Activated naive CD8-positive, alpha-beta T cell (primary cell): ENCODE measurements at regions not wholly inside any gene's neighbourhood (a gene's known extent, or its start where the extent isn't known, plus 50 kb on each side); places are given as distances from the start of the nearest gene placed in this dataset.
"Not testable (repeated sequence)": the region's sequence is repeated elsewhere in the genome, so short reads cannot be mapped to it uniquely, and the experiment has no call there.

Experiments
- H3K27ac Mint-ChIP-seq: one replicate; pipeline ENCODE4 v1.8.0; 2021; ENCODE audit warnings: mixed read lengths
- H3K27me3 Mint-ChIP-seq: one replicate; pipeline ENCODE4 v1.8.0; 2021; ENCODE audit warnings: mixed read lengths
- H3K36me3 Mint-ChIP-seq: one replicate; pipeline ENCODE4 v1.8.0; 2021; ENCODE audit warnings: mixed read lengths
- H3K4me1 Mint-ChIP-seq: one replicate; pipeline ENCODE4 v1.8.0; 2021; ENCODE audit warnings: low read depth, mixed read lengths
- H3K4me3 Mint-ChIP-seq: one replicate; pipeline ENCODE4 v1.8.0; 2021; ENCODE audit warnings: mild to moderate bottlenecking, mixed read lengths
- H3K9me3 Mint-ChIP-seq: one replicate; pipeline ENCODE4 v1.8.0; 2021; ENCODE audit warnings: low read depth, mixed read lengths

- H3K36me3 Mint-ChIP-seq: no peaks in the 10 kb centered on the region
- no peak overlapping the region for H3K4me3 Mint-ChIP-seq
- H3K4me1 Mint-ChIP-seq: no peaks in the 10 kb centered on the region
- peaks cover 17% of the 10 kb centered on the region for H3K27me3 Mint-ChIP-seq
- no peak overlapping the region for H3K27ac Mint-ChIP-seq
- peaks cover 4% of the 10 kb centered on the region for H3K9me3 Mint-ChIP-seq
These were observed 108.7 kb downstream of the LHX2 start for GRCh38 chr9:124120272-124120671.

GRCh38 chr9:124121725-124122124 is 110.2 kb downstream of the LHX2 start:
- peaks cover 15% of the 10 kb centered on the region for H3K27me3 Mint-ChIP-seq
- H3K36me3 Mint-ChIP-seq: no peaks in the 10 kb centered on the region
- no peaks in the 10 kb centered on the region for H3K4me1 Mint-ChIP-seq
- no peak overlapping the region for H3K4me3 Mint-ChIP-seq
- no peak overlapping the region for H3K27ac Mint-ChIP-seq
- peaks cover 4% of the 10 kb centered on the region for H3K9me3 Mint-ChIP-seq

- Mint-ChIP-seq H3K4me3 (no peak overlapping the region), H3K27me3 (peaks cover 12% of the 10 kb centered on the region), H3K4me1 (no peaks in the 10 kb centered on the region), H3K36me3 (no peaks in the 10 kb centered on the region), H3K9me3 (no peaks in the 10 kb centered on the region), H3K27ac (no peak overlapping the region)
These were observed 110.8 kb downstream of the LHX2 start for GRCh38 chr9:124122321-124122720.

GRCh38 chr9:124122813-124123462 is 111.4 kb downstream of the LHX2 start:
- H3K4me1 Mint-ChIP-seq: no peaks in the 10 kb centered on the region
- no peaks in the 10 kb centered on the region for H3K9me3 Mint-ChIP-seq
- no peak overlapping the region for H3K4me3 Mint-ChIP-seq
- H3K27ac Mint-ChIP-seq: no peak overlapping the region
- H3K27me3 Mint-ChIP-seq: peaks cover 9% of the 10 kb centered on the region
- no peaks in the 10 kb centered on the region for H3K36me3 Mint-ChIP-seq

GRCh38 chr9:124123621-124124020 is 112.1 kb downstream of the LHX2 start:
- not testable (repeated sequence) for H3K36me3 Mint-ChIP-seq, H3K27ac Mint-ChIP-seq, H3K27me3 Mint-ChIP-seq, H3K9me3 Mint-ChIP-seq, H3K4me3 Mint-ChIP-seq, H3K4me1 Mint-ChIP-seq

- H3K27ac Mint-ChIP-seq: no peak overlapping the region
- H3K4me1 Mint-ChIP-seq: no peaks in the 10 kb centered on the region
- H3K4me3 Mint-ChIP-seq: no peak overlapping the region
These were observed 113.4 kb downstream of the LHX2 start for GRCh38 chr9:124124729-124125650.

GRCh38 chr9:124125651-124125977 is 114.0 kb downstream of the LHX2 start:
- Mint-ChIP-seq H3K4me3 (no peak overlapping the region), H3K9me3 (no peaks in the 10 kb centered on the region), H3K36me3 (no peaks in the 10 kb centered on the region), H3K27me3 (peaks cover 5% of the 10 kb centered on the region), H3K4me1 (no peaks in the 10 kb centered on the region), H3K27ac (no peak overlapping the region)

More at GRCh38 chr9:124124729-124125650, 113.4 kb downstream of the LHX2 start:
- Mint-ChIP-seq H3K9me3 (no peaks in the 10 kb centered on the region), H3K27me3 (peaks cover 6% of the 10 kb centered on the region), H3K36me3 (no peaks in the 10 kb centered on the region)

- H3K27ac Mint-ChIP-seq: no peak overlapping the region
- H3K27me3 Mint-ChIP-seq: peaks cover 5% of the 10 kb centered on the region
- H3K4me3 Mint-ChIP-seq: no peak overlapping the region
- no peaks in the 10 kb centered on the region for H3K9me3 Mint-ChIP-seq
- H3K36me3 Mint-ChIP-seq: no peaks in the 10 kb centered on the region
- H3K4me1 Mint-ChIP-seq: no peaks in the 10 kb centered on the region
These were observed 115.4 kb downstream of the LHX2 start for GRCh38 chr9:124126648-124127646.

GRCh38 chr9:124128568-124129166 is 117.1 kb downstream of the LHX2 start:
- Mint-ChIP-seq H3K4me1 (no peaks in the 10 kb centered on the region), H3K4me3 (no peak overlapping the region), H3K27me3 (peaks cover 5% of the 10 kb centered on the region), H3K36me3 (no peaks in the 10 kb centered on the region), H3K27ac (no peak overlapping the region), H3K9me3 (no peaks in the 10 kb centered on the region)

GRCh38 chr9:124130277-124131075 is 118.9 kb downstream of the LHX2 start:
- no peaks in the 10 kb centered on the region for H3K4me1 Mint-ChIP-seq
- H3K27me3 Mint-ChIP-seq: peaks cover 1% of the 10 kb centered on the region
- H3K27ac Mint-ChIP-seq: no peak overlapping the region
- H3K9me3 Mint-ChIP-seq: no peaks in the 10 kb centered on the region
- no peaks in the 10 kb centered on the region for H3K36me3 Mint-ChIP-seq
- H3K4me3 Mint-ChIP-seq: no peak overlapping the region

GRCh38 chr9:124131518-124131917 is 120.0 kb downstream of the LHX2 start:
- H3K9me3 Mint-ChIP-seq, H3K4me1 Mint-ChIP-seq, H3K27ac Mint-ChIP-seq, H3K36me3 Mint-ChIP-seq, H3K27me3 Mint-ChIP-seq, H3K4me3 Mint-ChIP-seq: not testable (repeated sequence)

- H3K27me3 Mint-ChIP-seq: peaks cover 1% of the 10 kb centered on the region
These were observed 121.1 kb downstream of the LHX2 start for GRCh38 chr9:124132671-124133147.

GRCh38 chr9:124133727-124134126 is 122.2 kb downstream of the LHX2 start:
- Mint-ChIP-seq H3K27ac (no peak overlapping the region), H3K36me3 (no peaks in the 10 kb centered on the region), H3K4me3 (no peak overlapping the region), H3K4me1 (no peaks in the 10 kb centered on the region), H3K9me3 (no peaks in the 10 kb centered on the region), H3K27me3 (peaks cover 1% of the 10 kb centered on the region)

More at GRCh38 chr9:124132671-124133147, 121.1 kb downstream of the LHX2 start:
- no peaks in the 10 kb centered on the region for H3K36me3 Mint-ChIP-seq
- H3K4me1 Mint-ChIP-seq: no peaks in the 10 kb centered on the region
- H3K27ac Mint-ChIP-seq: no peak overlapping the region
- H3K4me3 Mint-ChIP-seq: no peak overlapping the region
- no peaks in the 10 kb centered on the region for H3K9me3 Mint-ChIP-seq

- H3K27ac Mint-ChIP-seq: no peak overlapping the region
- no peak overlapping the region for H3K4me3 Mint-ChIP-seq
- H3K9me3 Mint-ChIP-seq: no peaks in the 10 kb centered on the region
- no peaks in the 10 kb centered on the region for H3K36me3 Mint-ChIP-seq
- H3K4me1 Mint-ChIP-seq: no peaks in the 10 kb centered on the region
- no peaks in the 10 kb centered on the region for H3K27me3 Mint-ChIP-seq
These were observed 123.0 kb downstream of the LHX2 start for GRCh38 chr9:124134526-124134925.
